Sigmoid colon (tissue), 6 donors: ENCODE measurements at regions not wholly inside any gene's neighbourhood (a gene's known extent, or its start where the extent isn't known, plus 50 kb on each side); places are given as distances from the start of the nearest gene placed in this dataset.

Source experiments
- DNase-seq: peaks from one replicate; pipeline ENCODE4 v3.0.0-alpha.2; 2019
- H3K27ac ChIP-seq, 4 donors: fragments of 200-600 bp; sonication (generic); one replicate each; pipeline ENCODE4 v1.5.1; 2016 to 2019; ENCODE audit warnings: mild to moderate bottlenecking in 1 of 4
- H3K27me3 ChIP-seq, 3 donors: fragments of 200-600 bp; sonication (generic); one replicate each; pipeline ENCODE4 v1.5.1; 2019; ENCODE audit warnings: mild to moderate bottlenecking in 1 of 3
- H3K36me3 ChIP-seq, 4 donors: fragments of 200-600 bp; sonication (generic); one replicate each; pipeline ENCODE4 v1.5.1; 2016 to 2019
- H3K4me1 ChIP-seq, 4 donors: fragments of 200-600 bp; sonication (generic); one replicate each; pipeline ENCODE4 v1.5.1; 2017 to 2019
- H3K4me3 ChIP-seq, 4 donors: fragments of 200-600 bp; sonication (generic); one replicate each; pipeline ENCODE4 v1.5.1; 2017 to 2019; ENCODE audit warnings: mild to moderate bottlenecking in 2 of 4, moderate library complexity in 1 of 4
- H3K9me3 ChIP-seq, 4 donors: fragments of 200-600 bp in 3 of 4; sonication (generic) in 3 of 4; one replicate each; pipeline versions ENCODE4 v1.5.1 to v1.6.1; 2013 to 2019
- EP300 ChIP-seq, 4 donors: sonication (generic); formaldehyde crosslinking; IDR thresholded peaks; one replicate each; pipeline ENCODE4 v1.6.1; 2017; ENCODE audit warnings: antibody characterized with exemption in 4 of 4
- POLR2A ChIP-seq, 2 donors: fragments of 450-650 bp; IDR thresholded peaks; one replicate each; pipeline ENCODE4 v1.6.1; 2016; ENCODE audit warnings: antibody characterized with exemption in 2 of 2, mild to moderate bottlenecking in 2 of 2, moderate library complexity in 2 of 2
- POLR2AphosphoS5 ChIP-seq, 4 donors: sonication (generic); formaldehyde crosslinking; IDR thresholded peaks; one replicate each; pipeline ENCODE4 v1.6.1; 2017; ENCODE audit warnings: antibody characterized with exemption in 4 of 4
- WGBS, 2 donors: extraction: QIAGEN DNeasy Blood & Tissue Kit; methylation state at CpG; one replicate each; pipeline ENCODE4 v1.1.7; 2013; 5-methylcytosine and 5-hydroxymethylcytosine counted together
- intact Hi-C: fragments of 100-400 bp; cut with DNase I; formaldehyde crosslinking; loops from one replicate; pipeline ENCODE4 v1.15.1; 2023
- TF ChIP-seq, protein P1 (sequence below), 4 experiments: fragments of 450-650 bp in 3 of 4; fragments of 200-600 bp in 1 of 4; IDR thresholded peaks; one replicate each; pipeline ENCODE4 v1.5.1; 2016 to 2019; ENCODE audit warnings: antibody characterized with exemption in 4 of 4, mild to moderate bottlenecking in 3 of 4, moderate library complexity in 2 of 4
- donor health status: healthy with polysubstance abuse.
- donor health status: healthy.

DNA sequence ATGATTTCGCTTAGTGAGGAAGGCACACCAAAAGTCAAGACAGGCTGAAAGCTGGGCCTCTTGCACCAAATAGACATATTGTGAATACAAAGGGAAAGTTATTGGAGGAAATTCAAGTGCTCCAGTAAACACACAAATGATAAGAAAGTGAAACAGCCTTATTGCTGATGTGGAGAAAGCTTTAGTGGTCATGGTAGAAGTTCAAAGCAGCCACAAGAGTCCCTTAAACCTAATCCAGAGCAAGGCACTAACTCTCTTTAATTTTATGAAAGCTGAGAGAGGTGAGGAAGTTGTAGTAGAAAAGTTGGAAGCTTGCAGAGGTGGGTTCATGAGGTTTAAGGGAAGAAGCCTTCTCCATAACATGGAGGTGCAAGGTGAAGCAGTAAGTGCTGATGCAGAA, 988.3 kb downstream of the VRK1 start:
- H3K9me3 ChIP-seq: no peaks in the 10 kb centered on the region
- no peak overlapping the region for H3K4me3 ChIP-seq
- no peak overlapping the region for H3K27ac ChIP-seq
- no peaks in the 10 kb centered on the region for H3K36me3 ChIP-seq
- no peaks in the 10 kb centered on the region for H3K27me3 ChIP-seq
- intact Hi-C loops: no loop called here
- H3K4me1 ChIP-seq: no peaks in the 10 kb centered on the region
- no peak for DNase-seq
- no peak for TF ChIP-seq EP300 (IDR thresholded peaks at IDR 0.05)
- WGBS, 2 donors: 94 to 96% methylated on average over 1 of the region's 1 CpG

DNA sequence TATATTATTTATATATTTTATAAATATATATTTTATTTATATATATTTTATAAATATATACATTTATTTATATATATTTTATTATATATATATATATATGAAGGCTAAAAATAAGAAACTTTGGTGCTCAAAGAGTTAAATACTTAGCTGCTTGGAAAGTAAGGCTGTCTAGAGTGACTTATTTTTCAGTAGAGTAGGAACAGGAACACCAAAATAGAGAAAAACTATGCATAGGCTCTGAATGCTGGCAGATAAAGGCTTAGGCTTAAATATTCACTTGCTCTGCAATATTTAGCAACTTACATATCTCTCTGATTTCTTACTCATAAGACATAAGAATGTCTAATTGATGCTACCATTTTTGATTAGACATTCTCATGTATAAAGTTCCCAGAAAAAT, 991.2 kb downstream of the VRK1 start:
- DNase-seq: no peak
- intact Hi-C loops: no loop called here
- Histone ChIP-seq H3K4me3 (no peak overlapping the region), H3K4me1 (no peaks in the 10 kb centered on the region), H3K36me3 (no peaks in the 10 kb centered on the region), H3K9me3 (no peaks in the 10 kb centered on the region), H3K27me3 (no peaks in the 10 kb centered on the region), H3K27ac (no peak overlapping the region)
- TF ChIP-seq, protein P1, sequence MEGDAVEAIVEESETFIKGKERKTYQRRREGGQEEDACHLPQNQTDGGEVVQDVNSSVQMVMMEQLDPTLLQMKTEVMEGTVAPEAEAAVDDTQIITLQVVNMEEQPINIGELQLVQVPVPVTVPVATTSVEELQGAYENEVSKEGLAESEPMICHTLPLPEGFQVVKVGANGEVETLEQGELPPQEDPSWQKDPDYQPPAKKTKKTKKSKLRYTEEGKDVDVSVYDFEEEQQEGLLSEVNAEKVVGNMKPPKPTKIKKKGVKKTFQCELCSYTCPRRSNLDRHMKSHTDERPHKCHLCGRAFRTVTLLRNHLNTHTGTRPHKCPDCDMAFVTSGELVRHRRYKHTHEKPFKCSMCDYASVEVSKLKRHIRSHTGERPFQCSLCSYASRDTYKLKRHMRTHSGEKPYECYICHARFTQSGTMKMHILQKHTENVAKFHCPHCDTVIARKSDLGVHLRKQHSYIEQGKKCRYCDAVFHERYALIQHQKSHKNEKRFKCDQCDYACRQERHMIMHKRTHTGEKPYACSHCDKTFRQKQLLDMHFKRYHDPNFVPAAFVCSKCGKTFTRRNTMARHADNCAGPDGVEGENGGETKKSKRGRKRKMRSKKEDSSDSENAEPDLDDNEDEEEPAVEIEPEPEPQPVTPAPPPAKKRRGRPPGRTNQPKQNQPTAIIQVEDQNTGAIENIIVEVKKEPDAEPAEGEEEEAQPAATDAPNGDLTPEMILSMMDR (IDR thresholded peaks at IDR 0.05): no peak
- TF ChIP-seq POLR2AphosphoS5 (IDR thresholded peaks at IDR 0.05): no peak
- TF ChIP-seq POLR2A (IDR thresholded peaks at IDR 0.05): no peak
- no peak for TF ChIP-seq EP300 (IDR thresholded peaks at IDR 0.05)

DNA sequence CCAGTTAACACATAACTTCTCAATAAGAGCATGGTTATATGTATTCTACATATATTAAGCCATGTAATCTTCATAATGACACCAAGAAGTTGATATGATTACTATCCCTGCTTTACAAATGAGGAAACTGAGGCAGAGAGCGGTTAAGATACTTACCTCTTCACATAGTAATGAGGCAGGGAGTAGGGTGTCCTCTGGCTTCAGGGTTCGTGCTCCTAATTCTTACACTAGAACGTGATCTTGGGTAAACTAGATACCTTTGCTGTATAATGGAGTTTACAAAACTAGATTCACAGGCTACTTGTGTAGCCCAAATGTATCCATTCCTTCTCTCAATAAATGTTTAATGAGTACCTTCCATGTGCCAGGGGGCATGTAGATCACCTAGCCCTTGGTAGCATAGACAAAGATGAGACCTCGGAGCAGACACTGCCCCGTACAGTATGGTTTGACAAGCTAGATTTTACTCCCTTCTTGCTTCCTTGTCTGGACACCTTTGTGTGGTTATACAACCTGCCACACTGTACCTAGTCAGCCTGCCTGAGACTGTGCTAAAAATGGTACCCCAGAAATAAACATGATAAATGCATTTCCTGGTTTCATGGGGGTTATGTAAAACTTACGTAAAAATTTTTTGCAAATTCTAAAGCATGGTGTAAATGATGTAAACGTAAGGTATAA, 991.8 kb downstream of the VRK1 start:
- 84 to 90% methylated on average over 7 of the region's 7 CpGs for WGBS, 2 donors
- TF ChIP-seq, protein P1 (IDR thresholded peaks at IDR 0.05): no peak
- TF ChIP-seq EP300 (IDR thresholded peaks at IDR 0.05) (no peak), POLR2A (IDR thresholded peaks at IDR 0.05) (no peak), POLR2AphosphoS5 (IDR thresholded peaks at IDR 0.05) (no peak)

DNA sequence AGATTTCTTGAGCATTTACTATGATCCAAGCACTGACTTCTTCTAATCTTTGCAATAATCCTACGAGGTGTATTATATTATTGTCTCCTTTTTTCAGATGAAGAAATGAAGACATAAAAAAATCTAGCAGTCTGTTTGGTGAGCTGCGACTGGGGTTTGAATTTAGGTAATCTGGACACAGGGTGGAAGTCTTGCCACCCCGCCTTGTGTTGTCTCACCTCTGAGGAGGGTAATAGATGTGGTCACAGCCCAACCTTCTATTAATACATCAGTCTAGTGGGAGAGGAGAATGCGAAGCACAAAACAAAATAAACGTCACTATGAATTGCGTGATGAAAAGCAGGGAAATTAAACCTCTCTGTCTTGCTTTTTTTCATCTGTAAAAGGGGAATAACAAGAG, 993.9 kb downstream of the VRK1 start:
- DNase-seq: no peak
- TF ChIP-seq, protein P1 (IDR thresholded peaks at IDR 0.05): no peak
- TF ChIP-seq EP300 (IDR thresholded peaks at IDR 0.05) (no peak), POLR2A (IDR thresholded peaks at IDR 0.05) (no peak), POLR2AphosphoS5 (IDR thresholded peaks at IDR 0.05) (no peak)
- intact Hi-C loops: no loop called here
- H3K27ac ChIP-seq: no peak overlapping the region
- H3K4me1 ChIP-seq: no peaks in the 10 kb centered on the region
- 80 to 82% methylated on average over 6 of the region's 6 CpGs for WGBS, 2 donors
- no peaks in the 10 kb centered on the region for H3K36me3 ChIP-seq
- H3K9me3 ChIP-seq: no peaks in the 10 kb centered on the region
- no peaks in the 10 kb centered on the region for H3K27me3 ChIP-seq
- H3K4me3 ChIP-seq: no peak overlapping the region

More for the DNA sequence above, 991.8 kb downstream of the VRK1 start:
- H3K4me3 ChIP-seq: no peak overlapping the region
- no peaks in the 10 kb centered on the region for H3K9me3 ChIP-seq
- H3K4me1 ChIP-seq: no peaks in the 10 kb centered on the region
- DNase-seq: no peak
- H3K36me3 ChIP-seq: no peaks in the 10 kb centered on the region
- H3K27me3 ChIP-seq: no peaks in the 10 kb centered on the region
- H3K27ac ChIP-seq: no peak overlapping the region
- intact Hi-C loops: no loop called here

DNA sequence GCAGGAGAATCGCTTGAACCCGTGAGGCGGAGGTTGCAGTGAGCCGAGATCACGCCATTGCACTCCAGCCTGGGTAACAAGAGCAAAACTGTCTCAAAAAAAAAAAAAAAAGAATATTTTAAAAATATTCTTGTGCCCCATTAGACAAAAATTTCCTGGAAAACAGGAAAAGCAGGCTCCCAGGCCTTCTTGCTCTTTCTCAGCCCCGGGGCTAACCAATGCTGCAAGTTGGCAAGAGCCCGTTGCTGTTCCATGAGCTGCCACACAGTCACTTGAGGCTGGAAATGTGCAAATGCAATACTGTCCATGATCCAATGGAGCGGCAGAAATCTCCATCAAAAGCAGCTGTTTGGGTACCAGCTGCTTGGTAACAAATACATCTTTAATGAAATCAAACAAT, 994.7 kb downstream of the VRK1 start:
- Histone ChIP-seq H3K27me3 (no peaks in the 10 kb centered on the region), H3K9me3 (no peaks in the 10 kb centered on the region), H3K36me3 (no peaks in the 10 kb centered on the region), H3K27ac (no peak overlapping the region), H3K4me1 (no peaks in the 10 kb centered on the region), H3K4me3 (no peak overlapping the region)
- 85 to 92% methylated on average over 8 of the region's 8 CpGs for WGBS, 2 donors
- TF ChIP-seq POLR2A (IDR thresholded peaks at IDR 0.05) (no peak), EP300 (IDR thresholded peaks at IDR 0.05) (no peak), POLR2AphosphoS5 (IDR thresholded peaks at IDR 0.05) (no peak)
- TF ChIP-seq, protein P1 (IDR thresholded peaks at IDR 0.05): no peak
- DNase-seq: no peak
- intact Hi-C loops: no loop called here
